Sciatic nerve (tissue), 2 donors: ENCODE measurements at regions not wholly inside any gene's neighbourhood (a gene's known extent, or its start where the extent isn't known, plus 50 kb on each side); places are given as distances from the start of the nearest gene placed in this dataset.
"Not testable (repeated sequence)": the region's sequence is repeated elsewhere in the genome, so short reads cannot be mapped to it uniquely, and the experiment has no call there.

Experiments used
- ATAC-seq: fragments of 200-7000 bp; cut with Tn5 transposase; one replicate; pipeline ENCODE4 v1.9.1; 2020; ENCODE audit warnings: mild to moderate bottlenecking, moderate library complexity
- DNase-seq: peaks from one replicate; pipeline ENCODE4 v3.0.0-alpha.2; 2020; ENCODE audit warnings: low spot score
- intact Hi-C: fragments of 100-400 bp; cut with DNase I; formaldehyde crosslinking; loops from one replicate; pipeline ENCODE4 v1.14.2; 2022
- donor health status: DM: no; HTN: no; CAD: no.
- donor health status: DM: no; HTN: no; CAD: no.

DNA sequence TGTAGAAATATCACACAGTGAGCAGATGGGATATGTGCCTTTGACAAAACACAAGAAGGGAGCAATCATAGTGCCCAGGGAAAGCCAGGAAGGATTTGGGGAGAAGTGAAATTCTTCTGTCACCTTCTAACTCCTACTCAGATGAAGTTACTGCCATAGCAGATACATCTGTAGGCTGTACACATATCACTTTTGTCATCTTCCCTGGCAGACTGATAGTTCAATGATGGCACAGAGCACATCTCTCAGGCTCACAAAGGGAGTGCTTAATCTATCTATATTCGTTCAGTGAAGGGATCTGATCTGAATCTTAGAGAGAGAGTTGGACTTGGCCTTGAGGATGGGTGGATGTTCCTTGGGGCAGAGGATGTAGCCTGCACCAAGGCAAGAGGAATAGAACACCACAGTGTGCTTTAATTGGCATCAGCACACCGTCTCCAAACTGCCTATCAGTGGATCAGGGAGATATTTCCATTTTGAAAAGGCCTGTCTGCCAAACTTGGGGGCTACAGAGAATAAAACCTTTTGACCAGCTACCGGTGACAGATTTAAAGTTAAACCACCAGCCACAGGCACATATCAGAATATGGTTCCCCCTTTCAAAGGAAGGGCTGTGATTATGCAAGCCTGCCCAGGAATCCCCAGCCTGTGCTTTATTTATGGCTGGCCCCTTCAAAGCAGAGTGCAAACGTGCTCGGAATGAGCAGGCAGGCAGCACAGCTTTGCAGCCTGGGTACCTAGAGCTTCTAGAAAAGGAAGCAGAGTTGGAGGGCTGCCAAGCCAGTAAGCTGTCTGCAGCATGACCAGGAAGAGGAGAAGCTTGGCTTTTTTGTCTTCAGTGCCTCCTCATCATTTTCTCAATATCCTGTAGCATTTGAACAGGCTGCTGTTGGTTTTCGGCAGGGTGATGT lies 165.5 kb upstream of the DYRK2 start:
- peak; percentile 88 for DNase-seq
- intact Hi-C loops = no loop called here
- peak; percentile 85 for ATAC-seq

DNA sequence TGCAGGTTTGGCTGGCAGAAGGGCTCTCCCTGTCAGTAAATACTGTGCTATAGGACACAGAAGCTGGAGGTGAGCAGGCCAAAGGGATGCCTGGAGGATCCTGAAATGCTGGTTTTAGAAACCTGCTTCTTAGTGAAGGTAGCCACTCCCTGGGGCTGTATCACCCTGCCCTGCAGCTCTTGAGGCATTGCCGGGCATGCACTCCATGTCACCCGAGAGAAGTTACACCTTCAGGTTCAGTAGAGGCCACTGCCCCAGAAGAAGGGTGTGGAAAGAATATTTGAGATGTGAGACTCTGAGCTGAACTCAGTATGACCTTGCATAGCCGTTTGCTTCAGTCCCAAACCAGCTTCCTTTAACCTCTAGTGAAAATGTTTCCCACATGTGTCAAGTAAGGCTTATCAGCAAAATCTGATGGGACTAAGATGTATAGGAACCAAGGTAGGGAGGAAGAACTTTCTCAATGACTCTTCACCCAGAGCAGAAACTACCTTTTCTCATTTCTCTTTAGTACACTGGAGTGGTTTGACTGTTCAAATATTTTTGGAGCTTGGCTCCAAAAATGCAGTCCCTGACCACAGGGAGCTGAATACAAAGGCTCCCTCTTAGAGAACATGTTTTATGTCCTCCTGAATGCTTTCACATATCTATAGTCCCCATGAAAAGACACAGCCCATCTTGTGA lies 164.5 kb upstream of the DYRK2 start:
- DNase-seq (no peak), ATAC-seq (peak; percentile 31)
- intact Hi-C loops = no loop called here

DNA sequence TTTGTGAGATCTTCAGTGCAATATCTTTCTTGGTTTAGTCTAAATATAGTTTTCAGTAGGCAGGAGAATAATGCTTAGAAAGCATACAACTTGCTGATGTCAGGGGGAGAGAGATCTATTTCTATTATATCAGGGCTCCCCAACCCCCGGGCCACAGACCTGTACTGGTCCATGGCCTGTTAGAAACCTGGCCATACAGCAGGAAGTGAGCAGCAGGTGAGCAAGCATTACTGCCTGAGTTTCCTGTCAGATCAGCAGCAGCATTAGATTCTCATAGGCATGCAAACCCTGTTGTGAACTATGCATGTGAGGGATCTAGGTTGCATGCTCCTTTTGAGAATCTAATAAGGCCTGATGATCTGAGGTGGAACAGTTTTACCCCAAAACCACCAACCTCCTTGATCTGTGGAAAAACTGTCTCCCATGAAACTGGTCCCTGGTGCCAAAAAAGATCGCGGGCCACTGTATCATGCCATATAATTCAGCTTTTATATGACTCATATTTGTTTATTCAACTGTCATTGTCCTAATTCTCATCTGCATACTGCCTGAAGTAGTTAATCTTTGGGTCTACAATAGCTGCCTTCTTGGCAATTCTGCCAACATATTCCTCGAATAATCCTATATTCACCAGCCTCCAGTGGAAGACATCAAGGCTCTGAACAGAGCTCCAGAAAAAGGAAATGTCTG lies 163.6 kb upstream of the DYRK2 start:
- intact Hi-C loops = no loop called here
- no peak for DNase-seq
- no peak for ATAC-seq

DNA sequence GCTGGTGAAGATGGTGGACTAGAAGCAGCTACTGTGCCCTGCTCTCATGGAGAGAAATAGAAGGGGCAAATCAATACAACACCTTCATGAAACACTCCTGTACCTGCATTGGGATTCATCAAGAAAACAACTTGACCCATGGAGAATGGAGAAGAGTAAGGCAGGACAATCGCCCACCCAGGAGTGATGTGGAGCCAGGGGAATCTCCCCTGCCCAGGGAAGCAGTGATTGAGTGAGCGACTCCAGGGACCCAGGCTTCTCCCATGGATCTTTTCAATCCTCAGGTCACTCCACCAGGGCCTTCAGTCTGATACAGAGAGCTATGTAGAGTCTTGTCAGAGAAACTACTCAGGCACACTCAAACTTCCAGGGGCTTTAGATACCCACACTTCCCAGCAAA lies 161.9 kb upstream of the DYRK2 start:
- ATAC-seq (no peak), DNase-seq (no peak)
- intact Hi-C loops = no loop called here

DNA sequence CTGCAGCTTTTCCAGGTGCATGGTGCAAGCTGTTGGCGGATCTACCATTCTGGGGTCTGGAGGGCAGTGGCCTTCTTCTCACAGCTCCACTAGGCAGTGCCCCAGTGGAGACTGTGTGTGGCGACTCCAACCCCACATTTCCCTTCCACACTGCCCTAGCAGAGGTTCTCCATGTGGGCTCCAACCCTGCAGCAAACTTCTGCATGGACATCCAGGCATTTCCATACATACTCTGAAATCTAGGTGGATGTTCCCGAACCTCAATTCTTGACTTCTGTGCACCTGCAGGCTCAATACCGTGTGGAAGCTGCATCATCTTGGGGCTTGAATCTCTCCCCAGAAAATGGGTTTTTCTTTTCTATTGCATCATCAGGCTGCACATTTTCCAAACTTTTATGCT lies 160.2 kb upstream of the DYRK2 start:
- intact Hi-C loops, DNase-seq, ATAC-seq: not testable (repeated sequence)

DNA sequence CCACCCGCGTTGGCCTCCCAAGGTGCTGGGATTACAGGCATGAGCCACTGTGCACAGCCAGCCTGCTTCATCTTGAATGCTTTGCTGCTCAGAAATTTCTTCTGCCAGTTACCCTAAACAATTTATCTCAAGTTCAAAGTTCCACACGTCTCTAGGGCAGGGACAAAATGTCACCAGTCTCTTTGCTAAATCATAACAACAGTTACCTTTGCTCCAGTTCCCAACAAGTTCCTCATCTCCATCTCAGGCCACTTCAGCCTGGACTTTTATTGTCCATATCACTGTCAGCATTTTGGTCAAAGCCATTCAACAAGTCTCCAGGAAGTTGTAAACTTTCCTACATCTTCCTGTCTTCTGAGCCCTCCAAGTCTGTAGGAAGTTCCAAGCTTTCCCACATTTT lies 159.5 kb upstream of the DYRK2 start:
- DNase-seq = no peak
- ATAC-seq = no peak
- intact Hi-C loops = no loop called here

DNA sequence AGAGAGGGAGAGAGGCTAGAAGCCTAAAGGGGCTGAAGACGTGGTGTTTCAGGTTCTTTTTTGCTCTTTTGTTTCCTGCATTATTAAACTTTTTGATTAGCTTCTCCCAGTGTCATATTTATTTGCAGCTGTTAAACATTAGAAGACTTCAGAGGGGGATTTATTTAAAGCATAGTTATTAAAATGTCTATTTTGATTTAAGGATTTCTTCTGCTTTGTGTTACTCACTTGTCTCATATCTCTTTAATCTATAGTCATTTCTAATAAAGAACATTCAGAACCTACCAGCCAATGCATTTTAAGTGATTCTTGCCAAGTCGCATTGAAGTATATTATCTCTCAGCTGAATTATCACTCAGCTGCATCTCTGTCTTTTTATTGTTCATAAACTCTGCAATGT lies 152.0 kb upstream of the DYRK2 start:
- intact Hi-C loops = no loop called here
- ATAC-seq (no peak), DNase-seq (no peak)

DNA sequence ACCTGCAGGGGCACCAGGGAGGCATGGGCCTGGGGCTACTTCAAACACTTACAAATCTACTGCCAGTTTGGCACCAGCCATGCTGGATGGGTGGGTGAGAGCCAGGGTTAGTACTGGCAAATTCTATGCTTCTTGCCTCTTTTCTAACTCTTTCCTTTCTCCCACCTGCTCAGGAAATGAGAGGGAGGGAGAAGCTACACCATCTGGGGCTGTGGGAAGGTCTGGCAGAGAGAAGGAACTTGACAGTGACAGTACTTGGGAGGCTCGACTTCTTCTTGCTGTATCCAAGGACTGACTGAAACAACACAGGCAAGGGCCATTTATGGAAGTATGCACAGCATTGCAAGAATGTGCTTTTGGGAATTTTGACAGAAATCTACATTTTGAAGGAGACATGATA lies 149.6 kb upstream of the DYRK2 start:
- ATAC-seq (no peak), DNase-seq (no peak)
- intact Hi-C loops = no loop called here

DNA sequence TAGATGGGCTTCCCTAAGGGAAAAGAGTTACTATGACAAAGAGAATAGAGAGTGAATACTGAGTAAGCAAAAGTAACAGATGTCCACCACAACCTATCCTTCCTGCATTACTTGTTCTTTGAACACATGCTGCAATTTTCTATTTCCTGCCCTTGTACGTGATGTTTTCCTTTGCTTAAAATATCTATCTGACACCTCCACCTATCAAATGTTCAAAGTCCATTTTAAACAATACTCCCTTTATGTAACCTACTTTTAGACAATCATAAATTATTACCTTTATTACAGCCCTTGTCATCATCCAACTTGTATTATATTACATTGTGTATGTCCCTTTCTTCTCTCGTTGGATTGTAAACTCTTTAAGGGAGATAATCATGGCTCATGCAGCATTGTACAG lies 147.2 kb upstream of the DYRK2 start:
- DNase-seq (no peak), ATAC-seq (no peak)
- intact Hi-C loops = no loop called here

DNA sequence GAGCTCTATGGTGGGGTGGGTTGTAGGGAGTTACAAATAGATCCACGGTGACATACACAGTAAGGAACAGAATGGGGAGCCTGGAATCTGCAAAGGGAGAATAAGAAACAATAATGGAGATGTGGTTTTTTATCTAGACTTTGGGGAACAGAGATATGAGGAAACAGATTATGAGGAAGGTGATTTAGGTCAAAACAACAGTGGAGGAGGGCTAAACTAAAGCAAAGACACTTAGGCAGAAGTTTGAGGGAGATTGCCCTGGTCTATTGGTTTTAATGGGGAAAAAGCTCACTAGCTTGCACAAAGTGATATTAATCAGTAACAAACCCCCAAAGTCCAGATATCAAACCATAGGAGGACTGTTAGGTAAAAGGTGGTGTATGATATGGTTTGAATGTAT lies 144.5 kb upstream of the DYRK2 start:
- intact Hi-C loops = no loop called here
- DNase-seq (no peak), ATAC-seq (no peak)

DNA sequence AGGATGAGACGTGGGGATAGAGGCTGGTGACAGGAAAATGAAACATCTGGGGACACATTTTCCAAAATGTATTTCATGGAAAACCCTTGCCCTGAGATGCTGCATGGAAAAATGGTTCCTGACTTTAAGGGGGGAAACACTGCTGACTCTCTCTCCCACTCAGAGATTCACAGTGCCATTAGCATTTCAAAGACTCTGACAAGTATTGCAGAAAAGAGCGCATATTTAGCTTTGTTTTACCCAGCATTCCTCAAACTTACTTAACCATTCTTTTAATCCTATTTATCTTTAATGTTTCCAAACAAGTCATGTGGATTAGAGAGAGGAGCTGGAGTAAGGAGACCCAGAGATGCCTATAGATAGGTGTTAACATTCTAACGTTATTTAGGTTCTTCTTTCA lies 141.8 kb upstream of the DYRK2 start:
- no peak for DNase-seq
- intact Hi-C loops = no loop called here
- no peak for ATAC-seq

DNA sequence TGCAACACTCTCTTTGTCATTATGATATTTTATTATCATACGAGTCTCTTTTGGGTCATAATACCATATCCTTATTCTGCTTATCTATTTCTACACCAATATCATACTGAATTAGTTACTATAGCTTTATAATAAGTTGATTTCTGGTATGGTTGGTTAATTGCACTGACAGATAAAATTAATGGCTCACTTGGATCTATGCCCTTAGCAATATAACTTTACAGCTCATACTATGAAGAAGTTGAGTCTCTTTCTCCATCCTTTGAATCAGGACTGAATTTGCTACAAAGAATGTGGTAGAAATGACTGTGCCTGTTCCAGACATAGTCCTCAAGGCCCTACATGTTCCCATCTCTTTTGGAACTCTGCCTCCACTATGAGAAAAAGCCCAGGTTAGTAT lies 139.7 kb upstream of the DYRK2 start:
- intact Hi-C loops = no loop called here
- ATAC-seq (no peak), DNase-seq (no peak)

DNA sequence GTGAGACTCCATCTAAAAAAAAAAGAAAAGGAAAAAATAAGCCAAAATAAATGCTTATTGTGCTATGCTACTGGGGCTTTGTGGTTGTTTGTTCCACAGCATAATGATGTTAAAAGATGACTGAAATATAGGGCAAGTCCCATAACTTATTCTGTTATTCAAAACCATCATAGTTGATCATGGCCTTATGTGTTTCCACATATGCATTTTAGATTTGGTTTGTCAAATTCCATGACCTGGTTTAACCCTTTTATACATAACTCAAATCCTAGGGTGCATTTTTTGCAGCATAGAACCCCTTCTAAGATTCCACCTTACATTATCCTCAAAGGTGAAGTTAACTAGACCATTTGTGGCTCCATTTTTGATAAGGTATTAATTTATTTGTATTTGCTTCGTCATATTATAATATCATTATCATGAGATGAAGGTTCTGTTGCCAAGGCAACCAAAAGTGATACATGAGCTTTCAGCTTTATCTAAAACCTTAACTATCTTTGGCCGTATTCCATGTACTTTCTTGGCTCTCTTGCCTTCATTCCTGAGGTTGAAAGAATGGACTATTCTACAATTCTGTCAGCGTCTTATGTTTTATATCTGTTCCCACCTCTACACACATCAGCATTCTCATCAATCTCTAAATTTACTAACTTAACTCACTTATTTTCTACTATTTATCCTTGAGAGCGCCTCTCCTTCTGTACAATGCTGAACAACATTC lies 138.7 kb upstream of the DYRK2 start:
- intact Hi-C loops = no loop called here
- DNase-seq (no peak), ATAC-seq (no peak)

DNA sequence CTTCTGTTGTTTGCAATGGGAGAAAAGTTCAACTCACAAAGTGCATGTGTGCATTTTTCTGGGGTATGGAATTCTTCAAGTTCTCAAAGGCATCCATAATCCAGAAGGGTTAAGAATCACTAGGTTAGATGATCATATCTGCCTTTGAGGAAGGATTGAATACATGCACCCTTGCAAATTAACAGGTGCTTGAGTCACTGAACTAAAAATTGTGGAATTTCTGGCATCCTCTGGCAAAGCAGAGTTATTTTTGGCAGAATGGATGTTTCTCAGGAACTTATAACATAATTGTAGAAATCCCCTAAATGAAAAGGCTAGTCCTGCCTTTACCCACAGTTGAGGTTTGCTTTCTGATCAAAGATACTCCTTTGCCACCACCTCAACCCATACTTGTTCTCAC lies 136.5 kb upstream of the DYRK2 start:
- DNase-seq (no peak), ATAC-seq (no peak)
- intact Hi-C loops = no loop called here

DNA sequence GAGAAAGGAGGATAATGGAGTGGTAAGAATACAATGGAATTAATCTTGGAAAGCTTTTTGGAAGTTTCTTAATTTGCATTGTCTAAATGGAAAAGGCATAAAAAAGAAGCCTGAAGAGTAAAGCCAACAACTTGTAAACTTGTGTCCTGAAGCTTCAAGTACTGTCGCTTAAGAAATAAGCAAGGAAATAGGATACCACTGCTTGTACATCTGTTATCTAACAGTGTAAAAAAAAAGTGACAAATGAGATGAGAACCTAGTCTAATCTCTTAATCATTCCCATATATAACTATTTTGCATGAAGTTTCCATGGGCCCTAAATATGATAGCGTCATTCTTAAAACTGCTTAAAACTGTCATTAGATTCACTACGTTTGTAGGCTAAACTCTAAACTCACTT lies 134.0 kb upstream of the DYRK2 start:
- no peak for ATAC-seq
- intact Hi-C loops = no loop called here
- no peak for DNase-seq

DNA sequence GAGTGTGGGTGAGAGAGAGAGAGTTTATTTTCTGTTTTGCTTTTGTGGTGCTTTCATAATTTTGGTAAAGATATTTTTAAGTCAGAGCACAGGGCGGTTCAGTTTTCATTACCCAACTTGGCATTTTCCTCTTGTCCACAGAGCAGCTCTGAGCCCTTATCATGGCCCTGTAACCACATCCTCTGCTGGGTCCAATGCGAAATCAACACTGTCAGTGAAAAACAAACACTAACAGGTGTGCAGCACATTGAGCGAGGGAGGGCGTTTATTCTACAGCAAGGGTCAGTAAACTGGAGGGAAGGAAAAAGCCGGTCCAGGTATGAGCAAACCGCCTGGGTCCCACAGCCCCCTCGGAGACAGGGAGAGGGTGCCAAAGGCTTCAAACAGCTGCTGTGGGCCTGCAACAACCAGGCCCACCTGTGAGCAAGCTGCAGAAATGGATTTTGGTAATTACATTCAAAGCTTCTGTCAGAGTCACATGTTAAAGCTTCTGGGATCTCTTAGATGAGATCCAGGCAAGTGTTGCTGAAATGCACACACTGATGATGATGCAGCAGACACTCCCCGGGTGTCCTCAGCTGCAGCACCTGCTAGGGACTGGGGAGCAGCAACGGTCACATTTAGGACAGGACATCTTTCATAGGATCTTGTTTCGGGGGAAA lies 132.7 kb upstream of the DYRK2 start:
- DNase-seq (no peak), ATAC-seq (peak; percentile 65)
- intact Hi-C loops = no loop called here

DNA sequence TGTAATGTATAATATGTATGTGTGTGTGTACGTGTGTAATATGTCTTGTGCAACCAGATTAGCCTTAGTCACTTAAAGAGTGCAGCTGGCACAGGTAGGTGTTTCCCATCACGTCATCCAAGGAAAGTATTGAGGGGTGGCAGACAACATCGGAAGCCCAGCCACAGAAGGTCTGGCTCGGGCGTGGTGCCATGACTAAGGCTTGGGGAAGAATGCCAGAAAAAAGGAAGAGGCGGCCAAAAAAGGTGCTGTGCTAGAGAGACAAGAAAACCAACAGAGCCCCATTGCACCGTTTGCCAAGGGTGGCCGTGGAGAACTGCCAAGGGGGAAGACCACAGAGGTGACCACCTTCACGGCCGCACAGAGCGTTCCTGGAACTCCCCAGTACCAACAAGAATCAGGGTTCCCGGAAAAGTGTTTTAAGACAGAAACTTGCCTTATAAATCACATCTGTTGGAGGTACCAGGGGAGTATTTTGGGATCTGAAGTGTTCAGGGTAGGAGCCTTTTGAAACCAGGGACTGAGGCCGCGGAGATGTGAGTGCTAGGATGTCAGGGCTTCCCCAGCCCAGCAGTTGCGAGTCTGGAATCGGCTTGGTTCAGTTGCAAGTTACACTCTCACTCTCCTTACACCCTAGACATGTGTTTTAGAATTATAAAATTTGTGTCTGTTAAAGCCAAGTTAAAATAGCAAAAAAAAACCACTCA lies 131.2 kb upstream of the DYRK2 start:
- ATAC-seq (peak; percentile 77), DNase-seq (peak; percentile 72)
- intact Hi-C loops = no loop called here
